Activated CD8-positive, alpha-beta memory T cell treated with anti-CD3 and anti-CD28 coated beads for 36 hours (primary cell): ENCODE measurements at regions not wholly inside any gene's neighbourhood (a gene's known extent, or its start where the extent isn't known, plus 50 kb on each side); places are given as distances from the start of the nearest gene placed in this dataset.

Experiments used
- CTCF ChIA-PET: fragments of 350-600 bp; sonication (Branson Sonifier 250); formaldehyde crosslinking; loops from one replicate; lab custom pipeline; 2021; ENCODE audit warnings: antibody characterized with exemption; lab: Charles Lee
- POLR2A ChIA-PET: fragments of 350-600 bp; sonication (Branson Sonifier 250); formaldehyde crosslinking; loops from one replicate; lab custom pipeline; 2021; ENCODE audit warnings: antibody characterized with exemption; lab: Charles Lee

GRCh38 chr16:49216593-49216992 is 65.0 kb downstream of the CBLN1 start:
- ChIA-PET POLR2A (no interaction called here), CTCF (no interaction called here)

DNA sequence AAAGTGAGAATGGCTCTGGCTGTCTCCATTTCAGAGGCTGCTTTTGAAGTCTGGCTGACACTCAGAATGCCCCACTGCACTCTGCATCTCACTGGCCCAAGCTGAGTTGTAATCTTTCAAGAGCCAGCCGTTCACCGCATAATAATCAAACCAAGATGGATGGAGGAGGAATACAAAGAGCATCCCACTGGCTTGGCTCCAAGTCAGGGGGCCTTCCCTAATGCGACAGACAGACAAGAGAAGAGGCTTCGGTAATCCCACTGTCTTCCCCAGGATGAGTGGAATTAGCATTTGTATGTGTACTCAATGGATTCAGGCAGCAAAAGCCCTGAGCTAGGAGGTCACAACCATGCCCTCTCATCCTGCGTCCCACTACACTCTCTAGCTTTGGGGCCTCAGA is 68.0 kb downstream of the CBLN1 start:
- ChIA-PET POLR2A (no interaction called here), CTCF (no interaction called here)

DNA sequence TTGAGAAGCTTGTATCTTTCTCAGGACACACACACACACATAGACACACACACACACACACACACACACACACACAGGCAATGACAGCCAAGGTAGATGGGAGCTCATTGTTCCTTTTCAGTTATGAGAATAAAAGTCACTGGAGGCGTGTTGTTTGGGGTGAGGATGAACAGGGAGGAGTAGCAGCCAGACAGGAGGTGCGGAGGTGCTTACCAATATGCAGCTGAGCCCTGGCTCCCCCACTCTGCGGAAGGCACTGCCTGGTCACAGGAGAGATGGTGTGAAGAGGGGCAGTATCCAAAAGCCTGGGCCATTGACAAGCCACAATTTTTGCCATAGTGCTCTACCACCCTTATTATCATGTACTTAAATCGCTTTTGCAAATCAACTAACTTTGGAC is 77.4 kb downstream of the CBLN1 start:
- ChIA-PET POLR2A (no interaction called here), CTCF (no interaction called here)

GRCh38 chr16:49203361-49203760 is 78.3 kb downstream of the CBLN1 start:
- CTCF ChIA-PET, result no interaction called here
- POLR2A ChIA-PET, result no interaction called here

- ChIA-PET CTCF (no interaction called here), POLR2A (no interaction called here)
Observed at GRCh38 chr16:49201118-49201517, 80.5 kb downstream of the CBLN1 start.

DNA sequence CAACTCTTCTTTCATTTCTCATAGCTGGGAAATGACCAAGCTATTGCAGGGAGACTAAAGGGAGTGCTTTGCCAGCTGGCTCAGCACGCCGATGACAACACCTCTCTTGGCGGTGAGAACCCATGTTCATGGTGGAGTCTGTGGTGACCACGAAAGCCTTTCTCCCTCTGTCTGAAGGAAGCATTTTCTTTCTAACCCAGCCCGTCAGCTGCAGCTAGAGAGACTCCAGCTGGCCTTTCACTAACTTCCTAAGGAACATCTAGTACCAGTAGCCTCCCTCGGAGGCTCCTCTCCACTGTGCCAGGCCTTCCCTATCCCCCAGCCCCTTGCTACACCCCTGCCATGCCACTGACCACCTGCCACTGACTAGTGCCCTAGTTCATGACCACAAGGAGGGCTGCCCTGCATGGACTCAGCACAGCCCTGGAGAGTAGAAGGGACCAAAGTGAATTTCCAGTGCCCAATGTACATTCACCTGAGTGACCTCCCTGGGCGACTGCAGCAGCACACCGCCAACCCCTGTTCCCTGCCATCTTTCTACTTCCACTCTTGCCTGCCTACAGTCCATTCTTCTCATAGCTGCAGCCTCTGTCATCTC is 81.3 kb downstream of the CBLN1 start:
- POLR2A ChIA-PET, result no interaction called here
- CTCF ChIA-PET, result no interaction called here

- ChIA-PET CTCF (no interaction called here), POLR2A (no interaction called here)
Observed at GRCh38 chr16:49195237-49195548, 86.4 kb downstream of the CBLN1 start.

DNA sequence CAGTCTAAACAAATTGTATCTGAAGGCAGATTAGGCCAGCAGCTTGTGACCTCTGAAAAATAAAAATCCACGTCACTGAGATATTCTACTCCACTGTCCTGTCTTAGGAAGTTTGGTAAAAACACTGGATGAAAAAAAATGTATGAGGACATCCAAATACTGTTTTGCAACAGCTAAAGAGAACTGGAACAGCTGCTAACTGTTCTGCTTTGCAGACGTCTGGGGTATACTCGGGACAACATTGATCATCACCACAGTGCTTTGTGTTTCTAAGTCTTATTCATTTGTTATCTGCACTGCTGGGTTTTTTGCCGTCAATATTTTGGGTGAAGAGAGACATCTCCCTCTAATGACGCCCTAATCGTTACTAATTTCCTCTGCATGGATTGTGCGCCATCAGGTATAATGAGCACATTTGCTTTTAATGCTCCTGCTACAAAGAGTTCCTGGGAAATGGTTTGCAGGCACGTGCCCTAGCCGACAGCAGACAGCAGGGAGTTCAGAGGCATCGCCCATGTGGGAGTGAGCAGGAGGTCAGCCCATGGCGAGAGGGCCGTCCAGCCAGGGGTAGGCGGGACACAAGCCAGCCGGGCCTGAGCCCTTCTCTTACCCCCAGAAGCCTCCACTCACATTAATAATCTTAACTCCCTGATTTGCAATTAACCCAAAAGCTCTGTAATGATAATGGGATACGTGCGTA is 87.0 kb downstream of the CBLN1 start:
- CTCF ChIA-PET, result no interaction called here
- POLR2A ChIA-PET, result no interaction called here

DNA sequence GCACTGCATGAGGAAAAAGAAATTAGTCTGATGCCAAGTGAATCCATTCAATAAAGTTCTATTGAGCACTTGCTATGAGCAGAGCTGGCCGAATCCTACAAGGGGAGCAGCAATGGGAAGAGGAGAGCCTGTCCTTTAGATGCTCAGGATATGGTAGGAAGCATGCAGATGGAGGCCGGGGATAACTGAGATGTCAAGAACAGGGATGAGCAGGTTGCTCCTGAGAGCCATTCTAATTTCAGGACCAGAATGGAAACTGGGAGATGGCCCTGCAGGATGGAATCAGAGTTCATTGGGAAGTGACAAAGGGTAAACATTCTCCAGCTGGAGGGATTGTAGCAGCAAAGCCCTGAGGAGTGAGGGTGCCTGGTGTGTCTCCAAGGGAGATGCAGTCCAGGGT is 88.0 kb downstream of the CBLN1 start:
- ChIA-PET POLR2A (no interaction called here), CTCF (no interaction called here)

- ChIA-PET CTCF (no interaction called here), POLR2A (no interaction called here)
Observed at GRCh38 chr16:49189286-49189685, 92.4 kb downstream of the CBLN1 start.

- ChIA-PET POLR2A (interaction anchor here (0.6 kb wide), 1 partner anchor 23 kb away, joined by 5 read pairs; no protein-coding TSS in a partner anchor), CTCF (no interaction called here)
Observed at GRCh38 chr16:49183911-49184310, 97.7 kb downstream of the CBLN1 start.

- CTCF ChIA-PET, result no interaction called here
- POLR2A ChIA-PET, result no interaction called here
Observed at GRCh38 chr16:49181791-49182518, 99.7 kb downstream of the CBLN1 start.

GRCh38 chr16:49179714-49180330 is 101.8 kb downstream of the CBLN1 start:
- POLR2A ChIA-PET, result no interaction called here
- CTCF ChIA-PET, result no interaction called here

- POLR2A ChIA-PET, result no interaction called here
- CTCF ChIA-PET, result no interaction called here
Observed at GRCh38 chr16:49168126-49168525, 113.5 kb downstream of the CBLN1 start.

- POLR2A ChIA-PET, result no interaction called here
- CTCF ChIA-PET, result no interaction called here
Observed at GRCh38 chr16:49165025-49165424, 116.6 kb downstream of the CBLN1 start.

DNA sequence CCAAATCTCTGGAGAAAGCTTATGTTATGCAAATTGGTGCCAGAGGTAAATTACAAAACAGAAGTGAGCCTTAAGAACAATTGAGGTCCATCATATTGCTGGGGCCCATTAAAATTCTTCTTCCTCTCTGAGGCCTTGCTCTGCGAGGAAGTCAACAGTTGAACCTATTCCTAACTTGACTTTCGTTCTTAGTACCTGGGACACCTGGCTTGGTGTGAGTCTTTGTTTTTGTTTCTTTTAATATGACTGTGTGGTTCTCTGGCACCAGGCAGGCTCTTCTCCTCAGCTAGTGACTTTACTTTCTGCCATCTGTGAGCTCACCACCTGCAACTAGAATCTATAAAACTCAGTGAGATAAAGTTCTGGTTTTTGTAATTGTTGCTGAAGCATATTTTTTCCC is 120.4 kb downstream of the CBLN1 start:
- POLR2A ChIA-PET, result interaction anchor here (0.7 kb wide), 1 partner anchor 23 kb away, joined by 5 read pairs; no protein-coding TSS in a partner anchor
- CTCF ChIA-PET, result no interaction called here

- ChIA-PET POLR2A (no interaction called here), CTCF (no interaction called here)
Observed at GRCh38 chr16:49158029-49158642, 123.5 kb downstream of the CBLN1 start.

- ChIA-PET CTCF (no interaction called here), POLR2A (no interaction called here)
Observed at GRCh38 chr16:49150341-49150740, 131.3 kb downstream of the CBLN1 start.

DNA sequence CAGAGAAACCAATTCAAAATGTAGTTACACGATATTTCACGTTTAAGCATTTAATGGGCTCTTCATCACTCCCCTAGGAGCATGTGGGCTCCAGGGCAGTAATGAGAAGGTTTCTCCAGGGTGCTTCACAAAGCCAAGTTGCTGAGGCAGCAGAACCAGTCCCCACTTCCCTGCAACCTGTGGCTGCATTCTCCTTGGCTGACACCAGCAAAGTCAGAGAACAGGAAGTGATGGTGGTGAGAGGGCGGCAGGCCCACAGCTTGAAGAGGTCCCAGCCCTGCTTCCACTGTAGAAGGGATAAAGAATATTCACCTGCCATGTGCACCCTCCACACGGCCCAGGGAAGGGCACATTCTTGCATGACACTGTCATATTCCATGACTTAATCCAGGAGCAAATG is 133.2 kb downstream of the CBLN1 start:
- ChIA-PET CTCF (no interaction called here), POLR2A (no interaction called here)

DNA sequence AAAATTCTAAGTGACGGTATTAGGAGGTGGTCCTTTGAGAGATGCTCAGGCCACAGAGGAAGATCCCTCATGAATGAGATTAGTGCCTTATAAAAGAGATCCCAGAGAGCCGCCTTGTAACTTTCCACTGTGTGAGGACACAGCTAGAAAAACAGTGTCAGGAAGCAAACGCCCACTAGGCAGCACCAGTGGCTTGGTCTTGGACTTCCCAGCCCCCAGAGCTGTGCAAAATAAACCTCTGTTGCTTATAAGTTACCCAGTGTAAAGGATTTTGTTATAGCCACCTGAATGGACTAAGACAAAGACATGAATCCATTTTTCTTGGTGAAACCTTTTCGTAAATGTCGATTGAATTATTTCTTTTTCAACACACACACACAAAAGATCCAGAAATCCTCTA is 141.0 kb downstream of the CBLN1 start:
- POLR2A ChIA-PET, result no interaction called here

More for the DNA sequence above, 141.0 kb downstream of the CBLN1 start:
- CTCF ChIA-PET, result no interaction called here
